Keratinocyte (primary cell): ENCODE measurements at regions not wholly inside any gene's neighbourhood (a gene's known extent, or its start where the extent isn't known, plus 50 kb on each side); places are given as distances from the start of the nearest gene placed in this dataset.

Experiments
- CTCF ChIP-seq, 3 experiments: IDR thresholded peaks in 1 of 3; conservative IDR thresholded peaks in 1 of 3; optimal IDR thresholded peaks in 1 of 3; 2 replicates in 2 of 3; 3 replicates in 1 of 3; pipeline versions ENCODE3 to v1.5.1; 2011; ENCODE audit warnings: low read length in 3 of 3, mild to moderate bottlenecking in 3 of 3, moderate library complexity in 2 of 3, control low read depth in 1 of 3, inconsistent platforms in 1 of 3; ENCODE audit not compliant: insufficient read depth in 2 of 3; ENCODE audit errors: extremely low read depth in 1 of 3
- EZH2 ChIP-seq: IDR thresholded peaks from one replicate; pipeline ENCODE4 v1.6.1; 2012; ENCODE audit warnings: inconsistent platforms, mild to moderate bottlenecking, low read length, moderate library complexity

- TF ChIP-seq CTCF (optimal IDR thresholded peaks at IDR 0.05 in 1 of 3, IDR thresholded peaks at IDR 0.05 in 1 of 3, conservative IDR thresholded peaks at IDR 0.05 in 1 of 3; ENCODE audit: extremely low read depth in 1 of 3, insufficient read depth in 2 of 3, low read length in 3 of 3): no peak
- no peak for TF ChIP-seq EZH2
These were observed 158.9 kb upstream of the FN1 start for GRCh38 chr2:215594766-215595165.
